NCI-H460 (cell line): ENCODE measurements at regions not wholly inside any gene's neighbourhood (a gene's known extent, or its start where the extent isn't known, plus 50 kb on each side); places are given as distances from the start of the nearest gene placed in this dataset.

Experiments used
- DNase-seq: peaks from one replicate; pipeline ENCODE4 v3.0.0-alpha.2; 2016; ENCODE audit warnings: low read depth; ENCODE audit errors: extremely low read depth

DNA sequence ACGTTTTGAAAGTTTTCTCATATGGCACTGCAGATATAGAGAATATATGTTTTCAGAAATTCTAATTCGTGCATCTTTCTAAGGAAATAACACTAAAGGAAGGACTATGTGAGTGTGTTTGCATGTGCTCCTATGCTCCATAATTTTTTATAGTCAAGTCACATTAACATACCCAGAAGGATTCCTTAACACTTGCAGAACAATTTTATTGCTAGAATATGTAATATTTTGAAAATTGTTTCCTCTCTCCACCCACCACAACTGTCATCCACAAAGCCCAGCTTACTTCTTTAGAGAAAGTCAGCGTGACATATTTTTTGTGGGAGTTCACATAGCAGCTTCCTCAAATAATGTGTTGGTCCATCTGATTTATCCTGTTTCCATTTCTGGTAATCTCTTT lies 604.6 kb upstream of the MGAT4C start:
- no peak for DNase-seq

DNA sequence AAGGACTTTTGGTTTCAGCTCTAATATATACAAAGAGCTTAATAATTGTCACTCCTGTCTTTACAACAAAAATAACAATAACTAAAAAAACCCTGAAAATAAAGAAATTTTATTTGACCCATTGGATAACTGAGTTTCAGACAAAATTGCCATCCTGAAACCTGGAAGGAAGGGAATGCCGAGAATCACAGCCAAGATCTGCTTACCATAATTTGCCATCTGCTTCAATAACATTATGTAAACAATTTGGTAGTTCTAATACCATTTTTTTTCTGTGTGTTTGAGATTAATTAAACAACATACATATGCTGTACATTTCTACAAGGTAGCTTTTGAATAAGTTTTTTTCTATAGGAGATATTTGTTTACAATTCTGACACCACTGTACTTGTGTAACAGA lies 596.3 kb upstream of the MGAT4C start:
- no peak for DNase-seq

DNA sequence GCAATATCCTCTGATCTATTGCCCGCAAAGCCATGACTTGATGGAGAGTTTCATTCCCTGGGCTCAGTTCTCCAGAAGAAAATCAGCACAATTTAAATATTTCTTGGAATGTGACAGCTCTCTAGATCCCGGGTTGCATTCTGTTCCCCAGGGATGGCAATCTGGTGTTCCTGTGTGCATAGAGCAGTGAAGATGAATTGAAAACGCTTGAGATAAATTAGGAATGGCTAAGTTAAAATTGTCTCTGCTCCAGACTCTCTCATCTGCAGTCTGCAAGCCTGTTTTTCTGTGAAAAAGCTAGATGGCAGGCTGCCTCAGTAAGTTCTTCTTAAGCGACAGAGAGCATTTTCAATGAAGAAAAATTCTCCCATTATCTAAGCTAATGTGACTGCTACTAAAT lies 582.5 kb upstream of the MGAT4C start:
- no peak for DNase-seq

DNA sequence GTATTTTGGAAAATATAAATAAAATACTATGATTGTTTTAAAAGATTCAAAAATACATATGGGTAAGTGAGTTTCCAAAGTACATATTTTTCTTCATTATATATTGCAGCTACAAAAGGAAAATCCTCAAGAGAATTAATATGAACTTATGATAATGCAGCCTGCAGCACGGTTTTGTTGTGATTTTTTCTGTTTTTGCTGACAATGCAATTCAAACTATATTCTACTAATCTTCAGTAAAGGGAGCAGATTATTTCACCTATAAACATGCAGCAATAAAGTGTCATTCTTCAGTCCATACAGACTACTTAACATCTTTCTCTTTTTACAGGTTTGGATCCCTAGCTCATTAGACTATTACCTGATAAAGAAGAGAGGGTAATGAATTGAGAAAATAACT lies 582.1 kb upstream of the MGAT4C start:
- no peak for DNase-seq

DNA sequence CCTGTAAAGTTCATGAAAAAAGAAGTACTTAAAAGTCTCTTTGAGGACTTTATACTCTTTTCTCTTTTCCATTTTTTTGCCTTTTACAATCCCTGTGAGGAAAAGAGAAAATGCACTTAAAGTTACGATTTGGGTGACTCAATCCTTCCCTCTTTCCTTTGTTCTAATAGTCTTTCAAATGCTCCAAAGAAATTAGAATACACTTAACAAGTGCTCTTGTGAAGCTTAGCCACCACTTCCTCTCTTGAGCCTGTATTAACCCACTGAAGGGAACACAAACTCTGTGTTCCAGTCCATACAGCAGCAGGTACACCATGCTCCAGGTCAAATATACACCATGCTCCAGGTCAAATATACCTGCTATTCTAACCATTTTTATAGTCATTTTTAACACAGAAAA lies 581.1 kb upstream of the MGAT4C start:
- no peak for DNase-seq

DNA sequence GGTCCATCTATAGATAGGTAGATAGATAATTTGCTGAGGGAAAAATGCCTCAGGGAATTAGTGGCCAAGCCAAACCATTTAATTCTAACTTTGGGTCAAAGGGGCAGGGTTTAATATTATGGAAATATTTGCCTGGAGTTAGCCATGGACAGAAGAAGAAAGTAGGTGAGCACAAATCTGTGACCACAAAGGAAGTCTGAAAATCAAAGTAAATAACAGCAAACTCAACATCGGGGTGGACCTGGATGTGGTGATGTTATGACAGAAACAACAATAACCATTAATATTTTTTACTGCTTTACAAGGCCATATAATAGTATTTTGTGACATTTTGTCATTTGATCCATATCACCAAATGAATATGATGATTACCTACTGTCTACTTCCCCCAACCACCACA lies 578.0 kb upstream of the MGAT4C start:
- no peak for DNase-seq

DNA sequence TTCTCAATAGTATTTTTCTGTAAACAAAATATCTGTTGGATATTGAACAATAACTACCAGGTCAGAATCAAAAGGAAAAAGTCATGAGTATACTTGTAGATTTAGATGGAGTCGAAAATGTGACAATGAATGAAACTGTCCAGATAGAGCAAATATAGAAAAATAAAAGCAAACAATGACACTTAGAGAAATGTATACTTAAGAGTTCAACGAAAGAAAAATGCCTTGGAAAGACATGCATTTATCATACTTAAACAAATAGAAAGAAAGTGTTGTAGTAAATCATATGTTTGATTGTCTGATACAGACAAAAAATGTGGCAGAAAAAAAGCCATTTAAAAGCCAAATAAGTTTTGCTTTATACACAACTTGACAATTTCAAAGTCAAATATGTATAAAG lies 571.2 kb upstream of the MGAT4C start:
- DNase-seq: no peak

DNA sequence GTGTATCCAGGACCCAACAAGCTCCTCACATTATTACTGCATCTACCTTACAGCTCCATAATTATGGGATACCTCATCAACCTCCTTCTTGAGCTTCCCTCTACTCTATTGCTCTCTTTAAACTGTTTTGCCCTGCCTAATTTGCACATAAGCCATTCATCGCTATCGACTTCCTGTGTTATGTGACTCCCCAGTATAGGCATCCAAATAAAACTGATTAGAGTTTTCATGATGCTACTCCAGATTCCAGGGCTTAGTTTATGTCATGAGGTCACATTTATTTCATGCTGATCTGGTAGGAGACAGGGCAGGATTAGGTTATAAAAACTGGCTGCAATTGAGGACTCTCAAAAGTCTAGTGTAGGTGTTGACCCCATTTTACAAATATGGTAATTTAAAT lies 569.9 kb upstream of the MGAT4C start:
- no peak for DNase-seq

DNA sequence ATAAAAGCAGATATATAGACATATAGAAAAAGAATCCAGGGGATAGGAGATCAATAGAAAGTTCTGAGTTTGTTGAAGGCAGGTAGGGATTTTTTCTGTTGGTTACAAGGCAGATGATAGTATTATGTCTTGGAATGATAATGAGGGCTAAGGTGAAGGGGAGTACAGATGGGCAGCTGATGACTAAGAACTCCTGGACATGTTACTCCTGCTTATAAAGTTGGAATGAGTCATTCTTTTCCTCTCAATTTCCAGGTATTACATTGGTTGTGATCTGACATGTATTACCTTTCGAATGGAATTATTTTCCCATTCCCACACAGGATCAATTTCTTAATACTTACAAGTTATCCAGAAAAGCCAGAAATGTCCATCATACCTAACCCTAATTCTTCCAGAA lies 545.2 kb upstream of the MGAT4C start:
- DNase-seq: no peak

DNA sequence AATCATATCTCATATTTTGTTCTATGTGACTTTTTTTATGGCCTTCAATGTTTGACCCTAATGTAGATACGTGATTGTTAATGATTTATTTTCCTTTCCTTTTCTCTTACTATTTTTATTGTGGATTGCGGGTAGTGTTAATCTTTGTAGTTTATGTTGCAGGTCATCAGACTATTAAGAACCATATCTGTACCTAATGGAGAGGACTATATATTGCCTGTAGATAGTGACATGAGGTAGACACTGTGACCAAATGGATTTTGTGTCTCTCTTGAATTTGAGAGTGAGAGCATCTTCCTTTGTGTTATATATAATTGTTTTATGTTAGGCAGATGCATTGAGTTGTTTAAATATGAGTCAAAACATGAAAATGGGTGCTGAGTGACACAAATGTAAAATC lies 543.4 kb upstream of the MGAT4C start:
- no peak for DNase-seq

DNA sequence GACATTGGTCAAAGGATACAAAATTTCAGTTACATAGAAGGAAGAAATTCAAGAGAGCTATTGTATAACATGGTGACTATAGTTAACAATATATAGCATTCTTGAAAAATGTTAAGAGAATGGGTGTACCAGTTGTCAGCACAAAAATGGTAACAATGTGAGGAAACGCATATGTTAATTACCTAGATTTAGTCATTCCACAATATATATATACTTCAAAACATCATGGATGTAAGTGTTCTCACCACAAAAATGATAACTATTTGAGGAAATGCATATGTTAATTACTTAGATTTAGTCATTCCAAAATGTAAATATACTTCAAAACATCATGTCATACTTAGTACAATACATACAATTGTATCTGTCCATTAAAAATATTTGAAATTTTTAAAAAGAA lies 540.4 kb upstream of the MGAT4C start:
- no peak for DNase-seq

DNA sequence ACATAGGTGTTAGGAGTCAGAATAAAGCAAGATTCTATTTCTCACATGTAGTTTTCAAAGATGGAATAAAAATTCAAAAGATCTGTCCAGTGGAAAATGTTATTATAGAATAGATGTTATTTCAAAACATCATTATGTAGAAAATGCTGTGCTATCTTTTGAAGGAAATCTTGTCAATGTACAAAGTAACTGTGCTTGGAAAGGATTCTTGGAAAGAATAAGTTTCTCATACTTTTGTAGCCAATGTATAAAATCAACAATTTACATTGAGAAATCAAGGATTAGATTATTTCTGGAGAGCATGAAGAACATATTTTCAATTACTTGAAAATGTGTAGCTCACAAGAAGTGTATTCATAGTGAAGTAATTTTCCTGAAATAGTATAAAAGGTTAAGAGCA lies 532.5 kb upstream of the MGAT4C start:
- no peak for DNase-seq

DNA sequence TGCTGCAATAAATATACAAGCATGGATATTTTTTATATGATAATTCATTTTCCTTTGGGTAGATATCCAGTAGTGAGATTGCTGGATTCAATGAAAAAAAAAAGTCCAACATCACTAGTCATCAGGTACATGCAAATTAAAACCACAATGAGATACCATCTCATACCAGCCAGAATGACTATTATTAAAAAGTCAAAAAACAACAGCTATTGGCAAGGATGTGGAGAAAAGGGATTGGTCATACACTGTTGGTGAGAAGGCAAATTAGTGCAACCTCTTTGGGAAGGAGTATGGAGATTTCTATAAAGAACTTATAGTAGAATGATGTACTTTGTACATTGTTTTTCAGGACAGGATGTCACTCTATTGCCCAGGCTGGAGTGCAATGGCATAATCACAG lies 531.2 kb upstream of the MGAT4C start:
- DNase-seq: no peak

DNA sequence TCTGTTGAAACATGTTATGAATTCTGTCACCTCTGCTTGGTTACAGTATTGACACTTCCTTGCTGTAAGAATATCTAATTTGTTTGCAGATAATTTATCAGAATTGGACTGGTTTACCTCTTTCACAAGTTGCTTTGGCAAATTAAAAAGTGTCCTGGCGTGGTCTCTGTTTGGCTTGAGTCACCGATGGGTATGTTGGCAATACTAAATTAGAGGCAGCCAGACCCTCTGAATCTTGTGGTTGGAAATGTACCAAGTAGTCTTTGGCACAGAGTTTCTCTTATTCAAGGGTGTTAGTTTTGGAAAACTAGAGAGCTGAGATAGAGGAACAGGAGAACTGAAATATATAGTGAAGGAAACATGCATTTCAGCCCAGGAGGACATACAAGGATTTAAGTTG lies 521.1 kb upstream of the MGAT4C start:
- DNase-seq: no peak

DNA sequence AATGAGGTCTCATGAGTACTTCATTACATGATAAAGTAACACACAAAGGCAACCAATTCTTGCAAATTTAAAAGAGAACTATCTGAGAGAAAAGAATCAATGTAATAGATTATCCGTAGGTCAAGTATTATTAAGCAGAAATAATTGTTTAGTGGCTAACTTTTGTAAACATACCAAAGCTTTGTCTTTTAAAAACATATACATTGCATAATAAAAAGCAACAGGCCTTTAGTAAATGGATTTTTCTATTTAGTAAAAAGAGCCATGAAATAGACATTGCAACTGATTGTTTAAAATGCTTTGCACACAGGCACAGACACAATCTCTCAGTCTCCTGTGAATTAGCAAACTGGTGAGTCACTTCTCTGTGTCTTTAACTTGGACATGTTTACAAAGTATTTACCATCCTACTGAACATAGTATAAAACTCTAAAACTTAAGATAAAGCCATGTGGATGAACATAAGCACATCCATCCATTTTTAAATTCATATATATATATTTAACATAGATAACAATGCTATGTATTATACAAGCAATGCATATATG lies 518.7 kb upstream of the MGAT4C start:
- peak; percentile 45 for DNase-seq

DNA sequence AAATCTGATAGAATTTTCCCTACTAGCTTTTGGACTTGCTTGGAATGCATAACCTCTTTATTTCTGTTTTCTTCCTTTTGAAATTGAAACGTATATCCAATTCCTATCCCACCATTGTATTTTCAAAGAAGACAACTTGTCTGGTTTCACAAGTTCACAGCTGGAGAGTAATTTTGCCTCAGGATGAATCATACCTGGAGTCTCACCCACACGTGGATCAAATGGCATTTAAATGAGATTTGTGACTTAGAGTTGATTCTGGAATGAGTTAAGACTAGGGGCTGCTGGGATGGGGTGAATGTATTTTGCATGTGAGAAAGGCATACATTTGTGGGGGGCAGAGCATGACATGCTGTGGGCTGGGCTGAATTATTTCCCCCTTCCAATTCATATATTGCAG lies 516.5 kb upstream of the MGAT4C start:
- DNase-seq: no peak

DNA sequence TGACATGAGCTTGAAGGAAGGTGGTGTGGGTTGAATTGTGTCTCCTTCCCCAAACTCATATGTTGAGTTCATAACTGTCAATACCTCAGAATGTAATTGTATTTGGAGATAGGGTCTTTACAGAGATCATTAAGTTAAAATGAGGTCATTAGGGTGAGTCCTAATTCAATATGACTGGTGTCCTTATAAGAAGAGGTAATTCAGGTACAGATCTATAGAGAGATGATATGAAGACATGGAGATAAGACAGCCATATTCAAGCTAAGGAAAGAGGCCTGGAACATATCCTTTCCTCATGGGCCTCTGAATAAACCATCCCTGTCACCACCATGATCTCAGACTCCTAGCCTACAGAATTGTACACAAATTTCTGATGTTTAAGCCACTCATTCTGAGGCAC lies 514.7 kb upstream of the MGAT4C start:
- DNase-seq: no peak

DNA sequence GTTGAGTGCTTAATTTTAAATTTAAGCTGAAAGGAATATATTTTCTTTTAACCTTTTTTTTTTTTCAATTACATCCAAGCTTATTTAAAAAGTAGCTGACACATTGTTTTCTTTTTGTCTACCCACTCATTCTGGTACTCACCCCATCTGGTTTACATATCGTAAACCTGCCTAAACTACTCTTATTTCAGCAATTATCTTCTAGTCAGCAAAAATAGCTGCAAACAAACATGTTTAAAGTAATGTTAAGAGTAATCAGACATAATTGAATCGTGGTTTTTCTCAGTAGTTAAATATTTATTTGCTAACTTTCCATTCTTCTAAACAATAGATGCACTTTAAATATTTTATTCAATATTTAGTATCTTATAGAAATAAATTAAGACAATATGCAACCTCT lies 492.7 kb upstream of the MGAT4C start:
- DNase-seq: no peak

DNA sequence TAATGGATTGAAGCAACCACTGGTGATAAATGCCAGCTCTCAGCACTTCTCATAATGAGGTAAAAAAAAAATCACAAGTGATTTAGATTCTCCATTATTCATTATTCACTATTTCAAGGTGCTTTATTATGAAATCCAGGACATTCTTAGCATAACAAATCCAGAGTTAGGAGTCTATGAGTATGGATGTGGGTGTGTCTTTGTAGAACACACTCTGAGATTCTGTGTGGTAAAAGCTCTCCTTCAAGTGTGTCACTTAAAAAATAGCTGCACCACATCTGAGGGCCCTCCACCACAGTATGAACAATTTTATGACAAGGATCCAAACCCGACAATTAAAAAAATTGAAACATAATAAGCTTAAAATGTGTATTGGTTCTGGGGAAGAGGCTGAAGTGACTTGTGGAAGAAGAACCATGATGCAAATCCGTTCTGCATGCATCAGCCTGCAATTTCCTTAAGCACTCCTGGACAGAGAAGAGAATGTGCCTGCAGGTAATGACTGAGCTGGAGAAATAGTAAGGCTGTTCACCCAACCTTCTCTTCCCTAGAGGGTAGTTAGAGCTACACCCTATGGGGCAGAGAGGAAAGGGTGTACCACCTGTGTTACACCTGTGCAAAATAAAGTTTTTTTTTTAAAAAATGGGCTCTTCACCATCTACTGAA lies 488.5 kb upstream of the MGAT4C start:
- DNase-seq: no peak

DNA sequence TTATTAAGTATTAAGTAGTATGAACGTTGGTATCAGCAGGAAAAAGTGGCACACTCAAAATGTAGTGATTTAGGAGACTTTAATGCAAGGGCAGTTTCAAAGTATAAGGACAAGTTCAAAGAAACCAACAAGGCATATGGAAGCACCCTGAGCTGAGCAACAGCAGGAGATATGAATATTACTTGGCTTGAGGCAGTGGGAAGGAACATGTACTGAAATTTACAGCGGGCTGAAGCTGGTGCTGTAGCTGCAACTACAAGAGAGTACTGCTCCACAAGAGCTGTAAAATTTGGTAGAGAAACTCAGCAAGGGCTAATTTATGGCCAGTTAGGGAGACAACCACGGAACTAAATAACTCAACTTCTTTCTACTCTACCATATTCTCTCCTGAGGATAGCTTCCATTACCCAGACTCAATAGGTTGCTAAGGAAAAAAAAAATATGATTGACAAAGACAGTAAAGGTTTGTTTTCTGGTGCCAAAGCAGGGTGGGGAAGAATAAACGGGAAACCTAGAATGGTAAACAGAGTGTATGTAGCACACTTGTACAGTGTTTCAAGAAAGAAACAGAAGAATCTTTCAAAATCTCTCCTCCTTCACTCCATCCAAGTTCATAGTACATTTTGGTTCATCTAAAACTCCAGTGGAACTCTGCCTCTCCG lies 487.8 kb upstream of the MGAT4C start:
- no peak for DNase-seq

DNA sequence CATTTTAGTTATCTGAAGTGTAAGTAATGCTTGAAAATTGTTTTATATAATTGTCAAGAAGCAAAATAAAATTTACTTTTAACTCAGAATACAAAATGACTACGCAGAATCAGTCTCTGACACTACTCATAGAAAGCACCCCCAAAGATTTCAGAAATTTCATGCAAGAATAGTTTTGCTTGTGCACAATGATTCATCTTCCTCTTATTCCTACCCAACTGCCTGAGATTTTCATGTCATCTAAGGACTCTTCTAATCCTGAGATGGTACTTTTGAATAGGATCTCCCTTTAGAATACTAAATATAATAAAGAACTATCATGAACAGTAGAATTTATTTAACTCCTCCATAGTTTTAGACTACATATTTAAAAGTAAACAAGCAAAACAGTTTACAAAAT lies 485.3 kb upstream of the MGAT4C start:
- DNase-seq: no peak

DNA sequence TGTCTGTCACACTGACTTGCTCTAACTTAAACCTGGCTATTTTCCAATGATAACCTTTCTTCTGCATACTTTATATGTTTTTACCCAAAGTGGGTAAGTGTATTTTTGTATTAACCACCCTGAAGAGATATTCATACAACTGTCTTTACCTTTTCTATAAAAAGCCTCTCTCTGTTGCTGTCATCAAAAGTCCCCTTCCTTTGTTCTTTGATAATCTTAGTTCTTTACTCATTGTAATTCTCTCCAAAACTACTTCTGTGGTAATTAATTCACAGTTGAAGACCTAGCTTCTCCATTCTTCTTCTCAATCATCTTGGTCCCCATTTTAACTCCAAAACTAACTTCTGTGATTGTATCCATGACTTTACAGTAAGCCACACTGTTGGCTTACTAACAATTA lies 479.7 kb upstream of the MGAT4C start:
- no peak for DNase-seq

DNA sequence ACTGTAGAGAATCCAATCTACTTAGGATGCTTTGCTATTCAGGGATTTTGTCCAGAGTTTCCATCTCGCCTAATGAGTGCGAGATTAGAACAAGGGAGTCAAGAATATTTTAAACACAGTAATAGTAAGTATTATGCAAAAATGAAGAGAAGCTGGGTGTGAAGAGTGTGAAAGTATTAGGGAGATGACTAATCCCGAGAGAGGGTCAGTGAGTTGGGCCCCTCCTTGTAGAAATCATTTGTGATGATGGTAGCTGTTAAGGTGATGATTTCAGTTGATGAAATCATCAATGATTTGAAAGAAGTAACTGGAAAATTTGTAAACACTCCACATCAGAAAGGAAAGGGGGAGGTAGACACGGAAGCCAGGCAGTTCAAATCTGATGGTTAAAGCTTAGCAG lies 478.9 kb upstream of the MGAT4C start:
- DNase-seq: no peak
